ENCODE measurements at regions not wholly inside any gene's neighbourhood (a gene's known extent, or its start where the extent isn't known, plus 50 kb on each side); places are given as distances from the start of the nearest gene placed in this dataset.

DNA sequence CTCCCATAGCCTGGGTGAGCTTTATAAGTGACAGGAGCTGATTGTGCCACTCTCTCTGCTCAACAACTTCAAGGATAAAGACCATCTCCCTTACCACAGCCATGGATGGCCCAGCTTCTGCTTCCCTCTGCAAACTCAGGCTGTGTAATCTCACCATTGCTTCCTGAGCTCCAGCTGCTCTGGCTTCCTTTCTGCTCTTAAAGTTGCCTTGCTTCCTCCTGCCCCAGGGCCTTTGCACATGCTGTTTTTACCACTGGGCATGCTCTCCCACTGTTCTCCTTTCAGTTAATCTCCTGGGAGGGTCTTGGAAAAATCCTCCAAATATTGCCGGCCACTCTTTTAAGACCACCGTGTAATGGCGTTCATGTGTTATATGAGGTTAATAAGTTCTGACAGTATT is 265.1 kb upstream of the C16orf82 start:
- TF ChIP-seq, protein P1, sequence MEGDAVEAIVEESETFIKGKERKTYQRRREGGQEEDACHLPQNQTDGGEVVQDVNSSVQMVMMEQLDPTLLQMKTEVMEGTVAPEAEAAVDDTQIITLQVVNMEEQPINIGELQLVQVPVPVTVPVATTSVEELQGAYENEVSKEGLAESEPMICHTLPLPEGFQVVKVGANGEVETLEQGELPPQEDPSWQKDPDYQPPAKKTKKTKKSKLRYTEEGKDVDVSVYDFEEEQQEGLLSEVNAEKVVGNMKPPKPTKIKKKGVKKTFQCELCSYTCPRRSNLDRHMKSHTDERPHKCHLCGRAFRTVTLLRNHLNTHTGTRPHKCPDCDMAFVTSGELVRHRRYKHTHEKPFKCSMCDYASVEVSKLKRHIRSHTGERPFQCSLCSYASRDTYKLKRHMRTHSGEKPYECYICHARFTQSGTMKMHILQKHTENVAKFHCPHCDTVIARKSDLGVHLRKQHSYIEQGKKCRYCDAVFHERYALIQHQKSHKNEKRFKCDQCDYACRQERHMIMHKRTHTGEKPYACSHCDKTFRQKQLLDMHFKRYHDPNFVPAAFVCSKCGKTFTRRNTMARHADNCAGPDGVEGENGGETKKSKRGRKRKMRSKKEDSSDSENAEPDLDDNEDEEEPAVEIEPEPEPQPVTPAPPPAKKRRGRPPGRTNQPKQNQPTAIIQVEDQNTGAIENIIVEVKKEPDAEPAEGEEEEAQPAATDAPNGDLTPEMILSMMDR (IDR thresholded peaks at IDR 0.05): no peak
- H3K27ac ChIP-seq (ENCODE audit: low read depth in 1 of 2, low read length in 2 of 2): no peak overlapping the region
- intact Hi-C loops (cut with DNase I, micrococcal nuclease): no loop called here
- Mint-ChIP-seq H3K36me3 (ENCODE audit: low read depth) (no peaks in the 10 kb centered on the region), H3K4me3 (no peak overlapping the region), H3K27ac (no peak overlapping the region), H3K27me3 (peaks cover 45% of the 10 kb centered on the region), H3K4me1 (ENCODE audit: low read depth) (no peaks in the 10 kb centered on the region), H3K9me3 (no peaks in the 10 kb centered on the region)
- H3K4me1 ChIP-seq (ENCODE audit: insufficient read depth, low read length): no peaks in the 10 kb centered on the region
- H3K9me3 ChIP-seq (ENCODE audit: control insufficient read depth in 1 of 2, insufficient read depth in 1 of 2, low read length in 2 of 2): no peaks in the 10 kb centered on the region
- ChIA-PET CTCF (no interaction called here), POLR2A (no interaction called here)
- ATAC-seq (ENCODE audit: poor library complexity) (no peak), DNase-seq (no peak)
- no peaks in the 10 kb centered on the region for H3K36me3 ChIP-seq (ENCODE audit: insufficient read depth, low read length)
- peaks cover 11 to 18% of the 10 kb centered on the region in 2 experiments for H3K27me3 ChIP-seq (ENCODE audit: control insufficient read depth in 1 of 2, insufficient read depth in 2 of 2, low read length in 2 of 2)
- H3K4me3 ChIP-seq (ENCODE audit: low read length): no peak overlapping the region

DNA sequence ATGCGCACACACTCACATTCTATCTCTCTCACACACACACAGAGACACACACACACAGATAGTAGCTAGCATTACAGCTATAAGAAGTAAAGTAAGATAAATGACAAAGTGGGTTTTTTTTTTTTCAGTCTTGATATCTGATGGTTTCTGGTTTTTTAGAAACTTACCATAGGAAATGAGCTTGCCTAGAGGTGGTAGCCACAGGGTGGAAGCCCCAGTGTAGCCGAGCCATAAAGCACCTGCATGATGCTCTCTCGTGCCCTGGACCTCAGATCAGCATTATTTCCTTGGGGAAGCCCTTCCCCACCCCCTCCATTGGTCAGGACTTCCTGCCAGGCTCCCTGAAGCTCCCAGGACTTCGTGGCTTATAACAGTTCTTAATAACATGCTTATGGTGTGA is 264.3 kb upstream of the C16orf82 start:
- TF ChIP-seq, protein P1 (IDR thresholded peaks at IDR 0.05): no peak
- H3K27me3 ChIP-seq (ENCODE audit: control insufficient read depth in 1 of 2, insufficient read depth in 2 of 2, low read length in 2 of 2): peaks cover 10 to 20% of the 10 kb centered on the region in 2 experiments
- H3K27ac ChIP-seq (ENCODE audit: low read depth in 1 of 2, low read length in 2 of 2): no peak overlapping the region
- ATAC-seq (ENCODE audit: poor library complexity) (no peak), DNase-seq (no peak)
- Mint-ChIP-seq H3K4me1 (ENCODE audit: low read depth) (no peaks in the 10 kb centered on the region), H3K9me3 (no peaks in the 10 kb centered on the region), H3K4me3 (no peak overlapping the region), H3K27me3 (peaks cover 43% of the 10 kb centered on the region), H3K36me3 (ENCODE audit: low read depth) (no peaks in the 10 kb centered on the region), H3K27ac (no peak overlapping the region)
- no peaks in the 10 kb centered on the region for H3K4me1 ChIP-seq (ENCODE audit: insufficient read depth, low read length)
- H3K4me3 ChIP-seq (ENCODE audit: low read length): no peak overlapping the region
- intact Hi-C loops (cut with DNase I, micrococcal nuclease): no loop called here
- H3K9me3 ChIP-seq (ENCODE audit: control insufficient read depth in 1 of 2, insufficient read depth in 1 of 2, low read length in 2 of 2): no peaks in the 10 kb centered on the region
- no peaks in the 10 kb centered on the region for H3K36me3 ChIP-seq (ENCODE audit: insufficient read depth, low read length)
- POLR2A ChIA-PET: no interaction called here
- CTCF ChIA-PET: no interaction called here

DNA sequence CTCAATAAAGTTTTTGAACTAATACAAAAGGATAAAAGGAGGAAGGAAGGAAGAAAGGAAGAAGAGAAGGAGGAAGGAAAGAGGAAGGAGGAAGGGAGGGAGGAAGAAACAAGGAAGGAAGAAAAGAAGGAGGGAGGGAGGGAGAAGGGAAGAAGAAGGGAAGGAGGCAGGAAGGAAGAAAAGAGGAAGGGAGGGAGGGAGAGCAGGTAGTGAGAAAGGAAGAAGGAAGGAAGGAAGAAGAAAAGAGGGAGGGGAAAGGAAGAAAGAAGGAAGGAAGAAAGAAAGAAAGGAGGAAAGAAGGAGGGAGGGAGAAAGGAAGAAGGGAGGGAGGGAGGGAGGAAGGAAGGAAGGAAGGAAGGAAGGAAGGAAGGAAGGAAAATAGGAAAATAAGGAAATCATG is 263.8 kb upstream of the C16orf82 start:
- no peaks in the 10 kb centered on the region for H3K36me3 Mint-ChIP-seq (ENCODE audit: low read depth)
- CTCF ChIA-PET: no interaction called here
- no peaks in the 10 kb centered on the region for H3K4me1 Mint-ChIP-seq (ENCODE audit: low read depth)
- no peak overlapping the region for H3K4me3 Mint-ChIP-seq
- no peaks in the 10 kb centered on the region for H3K9me3 Mint-ChIP-seq
- H3K27me3 Mint-ChIP-seq: peaks cover 43% of the 10 kb centered on the region
- intact Hi-C loops (cut with DNase I, micrococcal nuclease): no loop called here
- Histone ChIP-seq H3K27me3 (ENCODE audit: control insufficient read depth in 1 of 2, insufficient read depth in 2 of 2, low read length in 2 of 2) (peaks cover 10 to 21% of the 10 kb centered on the region in 2 experiments), H3K27ac (ENCODE audit: low read depth in 1 of 2, low read length in 2 of 2) (no peak overlapping the region), H3K4me1 (ENCODE audit: insufficient read depth, low read length) (no peaks in the 10 kb centered on the region), H3K9me3 (ENCODE audit: control insufficient read depth in 1 of 2, insufficient read depth in 1 of 2, low read length in 2 of 2) (no peaks in the 10 kb centered on the region), H3K4me3 (ENCODE audit: low read length) (no peak overlapping the region), H3K36me3 (ENCODE audit: insufficient read depth, low read length) (no peaks in the 10 kb centered on the region)
- TF ChIP-seq, protein P1 (IDR thresholded peaks at IDR 0.05): no peak
- POLR2A ChIA-PET: no interaction called here
- DNase-seq: no peak
- ATAC-seq (ENCODE audit: poor library complexity): no peak
- no peak overlapping the region for H3K27ac Mint-ChIP-seq
